Mesothelial cell of epicardium (in vitro differentiated cells): ENCODE measurements at regions not wholly inside any gene's neighbourhood (a gene's known extent, or its start where the extent isn't known, plus 50 kb on each side); places are given as distances from the start of the nearest gene placed in this dataset.

Source experiments
- DNase-seq, 2 experiments: peaks; one replicate each; pipeline ENCODE4 v3.0.0; 2021; ENCODE audit warnings: low spot score in 2 of 2; ENCODE audit not compliant: unreplicated experiment in 2 of 2
- H3K27ac Mint-ChIP-seq: 2 replicates; pipeline ENCODE4 v1.8.0; 2021; ENCODE audit warnings: mixed read lengths
- H3K27me3 Mint-ChIP-seq: 2 replicates; pipeline ENCODE4 v1.8.0; 2021; ENCODE audit warnings: low read depth, mixed read lengths
- H3K36me3 Mint-ChIP-seq: 2 replicates; pipeline ENCODE4 v1.8.0; 2021; ENCODE audit warnings: mixed read lengths
- H3K4me1 Mint-ChIP-seq: 2 replicates; pipeline ENCODE4 v1.8.0; 2021; ENCODE audit warnings: mixed read lengths
- H3K4me3 Mint-ChIP-seq: 2 replicates; pipeline ENCODE4 v1.8.0; 2021; ENCODE audit warnings: mild to moderate bottlenecking, moderate library complexity, mixed read lengths
- H3K9me3 Mint-ChIP-seq: 2 replicates; pipeline ENCODE4 v1.8.0; 2021; ENCODE audit warnings: mixed read lengths
- CTCF ChIP-seq: fragments of 200-600 bp; sonication (generic); IDR thresholded peaks from one replicate; pipeline ENCODE4 v1.5.0; 2021; ENCODE audit warnings: antibody characterized with exemption; ENCODE audit not compliant: unreplicated experiment

GRCh38 chr4:122010610-122011009 lies 58.8 kb upstream of the TRPC3 start:
- no peak overlapping the region for H3K27ac Mint-ChIP-seq
- TF ChIP-seq CTCF, result no peak
- H3K27me3 Mint-ChIP-seq, result peaks cover 35% of the 10 kb centered on the region
- no peaks in the 10 kb centered on the region for H3K9me3 Mint-ChIP-seq
- no peaks in the 10 kb centered on the region for H3K4me1 Mint-ChIP-seq
- no peaks in the 10 kb centered on the region for H3K36me3 Mint-ChIP-seq
- H3K4me3 Mint-ChIP-seq, result no peak overlapping the region
- DNase-seq, result no peak

- H3K36me3 Mint-ChIP-seq, result no peaks in the 10 kb centered on the region
- H3K4me3 Mint-ChIP-seq, result no peak overlapping the region
- DNase-seq, result no peak
- no peak for TF ChIP-seq CTCF
- H3K27me3 Mint-ChIP-seq, result peaks cover 36% of the 10 kb centered on the region
- H3K27ac Mint-ChIP-seq, result no peak overlapping the region
- no peaks in the 10 kb centered on the region for H3K9me3 Mint-ChIP-seq
- no peaks in the 10 kb centered on the region for H3K4me1 Mint-ChIP-seq
These were observed 57.7 kb upstream of the TRPC3 start for GRCh38 chr4:122009524-122009923.

- Mint-ChIP-seq H3K27me3 (peaks cover 42% of the 10 kb centered on the region), H3K4me3 (no peak overlapping the region), H3K27ac (no peak overlapping the region), H3K4me1 (no peaks in the 10 kb centered on the region), H3K36me3 (no peaks in the 10 kb centered on the region), H3K9me3 (no peaks in the 10 kb centered on the region)
- no peak for DNase-seq
- TF ChIP-seq CTCF, result no peak
These were observed 55.2 kb upstream of the TRPC3 start for GRCh38 chr4:122007016-122007415.

- no peaks in the 10 kb centered on the region for H3K9me3 Mint-ChIP-seq
- H3K4me1 Mint-ChIP-seq, result no peaks in the 10 kb centered on the region
- no peak for TF ChIP-seq CTCF
- H3K36me3 Mint-ChIP-seq, result no peaks in the 10 kb centered on the region
- H3K4me3 Mint-ChIP-seq, result no peak overlapping the region
- H3K27me3 Mint-ChIP-seq, result peaks cover 39% of the 10 kb centered on the region
- H3K27ac Mint-ChIP-seq, result no peak overlapping the region
- DNase-seq, result no peak
These were observed 53.4 kb upstream of the TRPC3 start for GRCh38 chr4:122005064-122005755.

GRCh38 chr4:122003335-122003734 lies 51.5 kb upstream of the TRPC3 start:
- H3K36me3 Mint-ChIP-seq, result no peaks in the 10 kb centered on the region
- H3K27ac Mint-ChIP-seq, result no peak overlapping the region
- H3K9me3 Mint-ChIP-seq, result no peaks in the 10 kb centered on the region
- peaks cover 48% of the 10 kb centered on the region for H3K27me3 Mint-ChIP-seq
- no peak overlapping the region for H3K4me3 Mint-ChIP-seq
- no peaks in the 10 kb centered on the region for H3K4me1 Mint-ChIP-seq
- TF ChIP-seq CTCF, result peak; percentile 58
- DNase-seq, result no peak
